Natural killer cell treated with Interleukin-12 subunit alpha and Interleukin-12 subunit beta and Interleukin-15 and Interleukin-18, amount 100 ng/mL, for 72 hours (primary cell): ENCODE measurements at regions not wholly inside any gene's neighbourhood (a gene's known extent, or its start where the extent isn't known, plus 50 kb on each side); places are given as distances from the start of the nearest gene placed in this dataset.
A peak's percentile ranks its signal among the peaks of the same experiment; 100 is the strongest.

Experiments
- ATAC-seq, 2 donors: fragments of 150-1000 bp; cut with Tn5 transposase in 1 of 2; sonication (Bioruptor Pico), chemical (Tn5 transposase) in 1 of 2; 2 replicates each; pipeline ENCODE4 v1.10.0; 2021
- DNase-seq: peaks from one replicate; pipeline ENCODE4 v3.0.0; 2022; ENCODE audit warnings: low spot score
- H3K27ac Mint-ChIP-seq, 2 donors: 1 replicate in 1 of 2; 2 replicates in 1 of 2; pipeline ENCODE4 v1.8.0; 2022; ENCODE audit warnings: mixed read lengths in 2 of 2, mild to moderate bottlenecking in 1 of 2, moderate library complexity in 1 of 2
- H3K27me3 Mint-ChIP-seq, 2 donors: 1 replicate in 1 of 2; 2 replicates in 1 of 2; pipeline ENCODE4 v1.8.0; 2022; ENCODE audit warnings: mixed read lengths in 2 of 2
- H3K36me3 Mint-ChIP-seq: one replicate; pipeline ENCODE4 v1.8.0; 2022; ENCODE audit warnings: mixed read lengths
- H3K4me1 Mint-ChIP-seq, 2 donors: 1 replicate in 1 of 2; 2 replicates in 1 of 2; pipeline ENCODE4 v1.8.0; 2022; ENCODE audit warnings: low read depth in 2 of 2, mixed read lengths in 2 of 2, mild to moderate bottlenecking in 1 of 2
- H3K4me3 Mint-ChIP-seq: one replicate; pipeline ENCODE4 v1.8.0; 2022; ENCODE audit warnings: mixed read lengths
- H3K9me3 Mint-ChIP-seq: 2 replicates; pipeline ENCODE4 v1.8.0; 2022; ENCODE audit warnings: mixed read lengths

DNA sequence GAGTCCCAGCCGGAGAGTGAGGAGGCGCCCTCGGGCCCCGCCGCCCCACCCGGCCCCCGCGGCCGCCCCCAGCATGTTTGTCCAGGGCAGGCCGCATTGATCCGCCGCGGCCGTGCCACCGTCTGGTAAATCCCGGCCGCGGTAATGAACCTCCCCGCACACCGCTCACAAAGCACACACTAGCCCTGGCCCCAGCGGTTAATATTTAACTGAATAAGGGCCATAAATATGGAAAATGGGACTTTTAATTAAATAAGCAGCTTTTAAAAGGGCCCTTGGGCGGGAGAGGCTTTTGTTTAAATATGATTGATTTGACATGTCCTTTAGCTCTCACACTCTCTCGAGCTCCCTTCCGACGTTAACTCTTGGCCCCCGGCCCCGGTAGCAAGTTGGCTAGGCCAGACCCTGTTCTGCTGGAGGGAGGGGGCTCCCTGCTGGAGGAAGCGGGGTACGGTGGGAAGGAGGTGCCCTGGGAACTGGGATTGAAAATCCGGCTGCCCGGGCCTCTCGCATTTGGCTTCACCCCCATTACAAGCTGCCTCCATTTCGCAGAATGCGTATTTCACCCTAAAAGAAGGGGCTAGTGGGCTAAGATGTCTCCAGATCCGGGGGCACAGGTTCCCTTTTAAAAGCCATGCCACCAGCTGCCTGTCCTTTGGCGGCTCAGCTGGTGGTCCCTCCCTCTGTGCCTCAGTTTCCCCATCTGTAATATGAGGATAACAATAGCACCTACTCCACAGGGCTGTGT is 199.8 kb downstream of the RBM19 start:
- H3K27me3 Mint-ChIP-seq: peaks cover 22 to 35% of the 10 kb centered on the region in 2 donors
- ATAC-seq (no peak), DNase-seq (no peak)
- H3K9me3 Mint-ChIP-seq: no peaks in the 10 kb centered on the region
- H3K4me1 Mint-ChIP-seq: peaks cover 0 to 3% of the 10 kb centered on the region in 2 donors
- H3K36me3 Mint-ChIP-seq: no peaks in the 10 kb centered on the region
- no peak overlapping the region for H3K27ac Mint-ChIP-seq
- no peak overlapping the region for H3K4me3 Mint-ChIP-seq

DNA sequence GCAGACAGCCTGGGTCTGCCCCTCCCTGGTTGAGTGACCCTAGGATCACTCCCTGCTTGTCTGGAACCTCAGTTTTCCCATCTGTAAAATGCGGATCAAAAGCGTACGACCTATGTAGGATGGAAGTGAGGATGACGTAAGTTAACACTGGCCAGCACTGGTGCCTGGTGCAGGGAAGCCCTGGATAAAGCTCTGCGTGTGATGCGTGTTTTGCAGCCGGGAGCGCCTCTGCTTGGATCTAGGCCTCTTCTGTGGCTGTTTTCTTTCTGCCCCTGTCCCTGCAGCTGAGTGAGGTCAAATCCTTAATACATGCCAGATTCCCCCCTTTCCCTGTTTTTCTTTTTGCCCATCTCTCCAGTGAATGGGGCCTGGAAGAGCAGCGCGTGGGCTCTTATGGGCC is 201.5 kb downstream of the RBM19 start:
- Mint-ChIP-seq H3K4me3 (no peak overlapping the region), H3K27me3 (peaks cover 22 to 35% of the 10 kb centered on the region in 2 donors), H3K4me1 (peaks cover 0 to 3% of the 10 kb centered on the region in 2 donors), H3K27ac (no peak overlapping the region), H3K36me3 (no peaks in the 10 kb centered on the region), H3K9me3 (no peaks in the 10 kb centered on the region)
- ATAC-seq (no peak), DNase-seq (no peak)

DNA sequence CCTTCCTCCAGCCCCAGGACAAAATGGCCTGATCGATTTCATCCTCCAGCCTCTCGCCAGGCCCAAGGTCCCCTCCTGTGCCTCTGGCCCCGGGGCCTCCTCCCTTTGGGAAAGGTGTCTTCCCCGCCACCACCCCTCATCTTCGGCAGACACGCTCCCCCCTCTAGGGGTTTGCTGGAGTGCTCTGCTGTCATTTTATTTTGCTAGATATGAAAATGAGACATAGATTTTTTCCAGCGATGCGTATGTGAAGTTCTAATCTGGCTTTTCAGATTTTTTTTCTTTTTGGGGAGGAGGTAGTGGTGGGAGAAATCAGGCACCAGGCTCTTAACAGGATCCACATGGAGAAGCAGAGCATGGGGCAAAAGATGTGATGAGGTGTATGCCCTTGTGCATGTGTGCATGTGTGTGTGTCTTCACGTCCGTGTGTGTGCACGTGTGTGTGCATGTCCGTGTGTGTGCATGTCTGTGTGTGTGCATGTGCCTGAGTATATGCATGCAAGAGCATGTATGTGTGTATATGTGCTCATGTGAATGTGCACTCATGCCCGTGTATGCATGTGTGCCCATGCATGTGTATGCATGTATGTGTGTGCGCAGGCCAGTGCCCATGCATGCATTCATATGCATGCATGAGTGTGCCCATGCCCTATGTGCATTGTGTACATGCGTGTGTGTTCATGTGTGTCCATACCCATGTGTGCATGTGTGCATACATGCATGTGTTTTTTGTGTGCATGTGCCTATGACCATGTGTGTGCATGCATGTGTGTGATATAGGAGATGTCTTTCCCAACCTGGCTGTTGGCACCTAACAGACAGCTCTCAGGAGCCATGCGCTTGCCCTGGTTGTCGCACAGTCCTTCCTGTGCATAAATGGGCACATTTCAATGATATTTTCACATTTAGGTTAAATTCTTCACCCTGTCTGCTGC is 203.0 kb downstream of the RBM19 start:
- no peaks in the 10 kb centered on the region for H3K9me3 Mint-ChIP-seq
- peaks cover 0 to 3% of the 10 kb centered on the region in 2 donors for H3K4me1 Mint-ChIP-seq
- H3K27ac Mint-ChIP-seq: no peak overlapping the region
- no peak overlapping the region for H3K4me3 Mint-ChIP-seq
- DNase-seq (no peak), ATAC-seq (no peak)
- H3K27me3 Mint-ChIP-seq: peaks cover 28 to 35% of the 10 kb centered on the region in 2 donors
- H3K36me3 Mint-ChIP-seq: no peaks in the 10 kb centered on the region

DNA sequence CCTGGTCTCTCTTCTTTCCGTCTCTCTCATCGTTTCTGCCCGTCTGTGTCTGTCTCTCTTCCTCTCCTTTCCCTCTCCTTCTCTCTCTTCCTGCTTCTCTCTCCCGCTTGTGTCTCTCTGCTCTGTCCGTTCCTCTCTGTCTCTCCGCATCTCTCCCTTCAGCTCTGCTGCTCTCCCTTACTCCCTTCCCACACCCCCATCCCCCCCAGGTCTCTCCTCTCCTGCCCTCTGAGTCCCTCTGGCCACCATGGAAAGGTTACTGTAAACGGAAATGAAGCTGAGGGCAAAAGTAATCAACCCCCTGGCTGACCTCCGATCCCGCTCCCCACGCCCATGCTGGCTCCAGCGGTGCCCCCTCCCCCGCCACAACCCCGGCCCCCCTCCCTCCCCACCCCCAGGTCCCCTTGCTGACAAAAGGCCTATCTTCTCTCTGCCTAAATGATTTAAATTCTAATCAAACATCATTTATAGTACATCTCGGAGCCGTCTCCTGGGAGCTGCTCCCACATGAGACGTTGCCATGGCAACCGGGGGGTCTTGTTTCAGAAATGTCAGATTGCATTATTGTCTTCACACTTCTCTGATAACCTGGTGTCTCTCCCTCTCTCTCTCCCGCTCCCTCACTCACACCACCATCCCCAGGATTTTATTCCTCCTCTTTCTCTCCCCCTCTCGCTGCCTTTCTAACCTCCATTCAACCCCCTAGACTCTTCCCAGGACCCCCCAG is 203.8 kb downstream of the RBM19 start:
- no peak overlapping the region for H3K4me3 Mint-ChIP-seq
- H3K27ac Mint-ChIP-seq: no peak overlapping the region
- H3K36me3 Mint-ChIP-seq: no peaks in the 10 kb centered on the region
- ATAC-seq: no peak
- DNase-seq: no peak
- H3K4me1 Mint-ChIP-seq: peaks cover 0 to 3% of the 10 kb centered on the region in 2 donors
- H3K27me3 Mint-ChIP-seq: peaks cover 27 to 29% of the 10 kb centered on the region in 2 donors
- H3K9me3 Mint-ChIP-seq: no peaks in the 10 kb centered on the region

DNA sequence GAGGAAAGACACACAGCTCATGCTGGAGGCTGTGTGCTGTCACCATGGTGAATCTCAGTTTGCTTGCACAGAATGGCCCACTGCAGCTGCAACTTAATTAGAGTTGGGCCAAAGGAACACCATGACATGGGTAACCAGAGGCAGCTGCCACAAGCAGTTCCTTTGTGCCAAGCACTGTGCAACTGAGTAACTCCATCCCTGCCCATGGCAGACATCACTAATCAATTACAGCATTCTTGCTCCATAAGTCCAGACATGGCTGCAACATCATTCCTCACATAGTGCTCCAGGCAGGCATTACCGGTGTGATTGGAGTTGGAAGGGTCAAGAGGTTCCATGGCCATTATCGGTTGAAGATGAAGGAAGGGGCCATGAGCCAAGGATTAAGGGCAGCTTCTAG is 207.0 kb downstream of the RBM19 start:
- Mint-ChIP-seq H3K36me3 (no peaks in the 10 kb centered on the region), H3K4me3 (no peak overlapping the region), H3K9me3 (no peaks in the 10 kb centered on the region), H3K27me3 (peaks cover 23 to 25% of the 10 kb centered on the region in 2 donors), H3K27ac (no peak overlapping the region), H3K4me1 (peaks cover 0 to 3% of the 10 kb centered on the region in 2 donors)
- DNase-seq (no peak), ATAC-seq (no peak)

DNA sequence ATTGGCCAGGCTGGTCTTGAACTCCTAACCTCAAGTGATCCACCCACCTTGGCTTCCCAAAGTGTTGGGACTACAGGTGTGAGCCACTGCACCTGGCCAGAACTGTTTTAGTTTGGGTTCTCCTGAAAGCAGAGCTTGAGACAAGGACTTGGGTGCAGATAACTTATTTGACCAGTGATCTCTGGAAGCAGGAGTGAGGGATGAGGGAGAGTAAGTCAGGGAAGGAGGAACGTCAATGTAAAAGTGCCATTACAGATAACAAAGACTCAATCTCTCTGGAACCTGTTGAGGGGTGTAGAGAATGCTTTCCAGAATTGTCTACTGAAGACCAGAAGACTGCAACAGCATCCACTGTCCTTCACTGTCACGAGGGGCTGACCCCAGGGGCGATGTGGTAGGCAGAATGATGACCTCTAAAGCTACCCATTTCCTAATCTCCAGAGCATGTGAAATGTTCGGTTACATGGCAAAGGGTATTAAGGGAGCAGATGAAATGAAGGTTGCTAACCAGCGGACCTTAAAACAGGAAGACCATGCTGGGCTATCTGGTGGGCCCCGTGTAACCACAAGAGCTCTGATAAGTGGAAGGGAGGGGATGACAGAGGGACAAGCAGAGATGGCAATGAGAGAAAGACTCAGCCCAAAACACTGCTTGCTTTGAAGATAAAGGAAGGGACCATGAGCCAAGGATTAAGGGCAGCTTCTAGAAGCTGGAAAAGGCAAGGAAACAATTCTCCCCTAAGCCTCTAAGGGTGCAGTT is 207.8 kb downstream of the RBM19 start:
- ATAC-seq: no peak
- Mint-ChIP-seq H3K36me3 (no peaks in the 10 kb centered on the region), H3K4me3 (no peak overlapping the region), H3K9me3 (no peaks in the 10 kb centered on the region), H3K4me1 (peaks cover 0 to 3% of the 10 kb centered on the region in 2 donors), H3K27me3 (peaks cover 27 to 29% of the 10 kb centered on the region in 2 donors), H3K27ac (no peak overlapping the region)
- no peak for DNase-seq

DNA sequence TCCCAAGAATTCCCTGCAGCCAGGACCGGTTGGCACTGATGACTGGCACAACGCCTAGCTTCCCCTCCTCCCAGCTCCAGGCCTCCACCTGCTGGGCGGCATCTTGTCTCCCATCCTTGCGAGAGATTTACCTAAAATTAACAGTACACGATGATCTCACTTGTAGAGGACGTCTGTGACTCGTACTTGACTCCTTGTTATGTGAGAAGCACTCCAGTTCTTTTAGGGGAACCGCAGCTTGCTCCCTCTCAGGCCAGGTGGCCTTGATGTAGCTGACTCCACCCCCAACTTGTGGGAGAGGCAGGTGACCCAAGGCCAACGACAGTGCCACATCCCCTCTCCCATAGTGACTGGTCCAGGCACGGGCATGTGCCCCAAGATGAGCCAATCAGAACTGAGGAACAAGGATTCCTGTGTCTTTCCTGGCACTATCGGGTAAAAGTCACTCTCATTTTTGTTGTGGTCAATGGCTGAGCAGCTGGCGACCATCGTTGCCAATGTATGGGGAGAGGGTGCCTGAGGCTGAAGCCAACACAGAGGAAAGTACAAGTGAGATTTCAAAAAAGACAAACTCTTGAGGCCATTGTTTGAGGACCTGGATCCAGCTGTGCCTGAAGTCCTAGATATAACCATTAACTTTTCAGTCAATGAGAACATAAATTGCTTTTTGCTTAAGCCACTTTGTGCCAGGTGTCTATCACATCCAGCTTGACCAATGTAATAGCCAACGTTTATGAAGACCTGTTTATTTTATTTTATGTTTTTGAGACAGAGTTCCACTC is 208.7 kb downstream of the RBM19 start:
- no peaks in the 10 kb centered on the region for H3K9me3 Mint-ChIP-seq
- DNase-seq (no peak), ATAC-seq (no peak)
- no peak overlapping the region for H3K27ac Mint-ChIP-seq
- H3K27me3 Mint-ChIP-seq: peaks cover 18 to 19% of the 10 kb centered on the region in 2 donors
- H3K4me3 Mint-ChIP-seq: no peak overlapping the region
- H3K36me3 Mint-ChIP-seq: no peaks in the 10 kb centered on the region
- H3K4me1 Mint-ChIP-seq: no peaks in the 10 kb centered on the region

DNA sequence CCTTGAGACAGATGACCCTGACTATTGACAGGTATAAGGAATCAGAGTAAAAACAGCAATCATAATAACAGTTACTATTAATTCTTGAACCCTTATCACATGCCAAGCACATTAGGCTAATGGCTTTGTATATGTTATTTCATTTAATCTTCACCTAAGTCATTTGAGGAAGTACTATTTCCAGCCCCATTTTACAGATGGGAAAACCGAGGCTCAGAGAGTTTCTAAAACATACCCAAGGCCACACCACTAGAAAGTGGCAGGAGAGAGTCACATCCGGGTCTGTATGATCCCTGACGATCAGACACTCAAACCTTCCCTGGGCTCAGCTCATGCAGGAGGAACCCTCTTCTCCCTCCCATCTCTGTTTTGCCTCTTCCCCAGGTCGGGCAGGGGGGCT is 209.5 kb downstream of the RBM19 start:
- Mint-ChIP-seq H3K27me3 (peaks cover 10 to 16% of the 10 kb centered on the region in 2 donors), H3K36me3 (no peaks in the 10 kb centered on the region), H3K27ac (no peak overlapping the region), H3K4me1 (no peaks in the 10 kb centered on the region), H3K9me3 (no peaks in the 10 kb centered on the region), H3K4me3 (no peak overlapping the region)
- ATAC-seq (no peak), DNase-seq (no peak)

DNA sequence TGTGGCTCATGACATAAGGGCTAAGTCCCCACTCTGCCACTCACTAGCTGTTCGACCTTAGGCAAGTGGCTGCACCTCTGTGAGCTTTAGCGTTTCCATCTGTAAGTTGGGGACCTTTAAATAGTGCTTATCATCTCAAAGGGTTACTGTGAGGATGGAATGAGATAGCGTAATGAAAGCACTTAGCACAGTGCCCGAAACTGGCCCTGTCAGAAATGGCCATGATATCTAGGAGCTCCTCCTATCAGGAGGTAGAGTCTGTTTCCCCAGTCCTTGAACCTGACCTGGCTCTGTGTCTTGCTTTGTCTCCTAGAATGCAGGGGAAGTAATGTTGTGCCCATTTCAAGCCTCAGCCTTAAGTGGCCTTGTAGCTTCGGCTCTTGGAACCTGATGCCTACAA is 211.0 kb downstream of the RBM19 start:
- Mint-ChIP-seq H3K4me3 (no peak overlapping the region), H3K4me1 (no peaks in the 10 kb centered on the region), H3K9me3 (no peaks in the 10 kb centered on the region), H3K36me3 (no peaks in the 10 kb centered on the region), H3K27ac (no peak overlapping the region), H3K27me3 (peaks cover 10 to 16% of the 10 kb centered on the region in 2 donors)
- ATAC-seq: peak in 1 of 2 donors; percentile 18
- no peak for DNase-seq

DNA sequence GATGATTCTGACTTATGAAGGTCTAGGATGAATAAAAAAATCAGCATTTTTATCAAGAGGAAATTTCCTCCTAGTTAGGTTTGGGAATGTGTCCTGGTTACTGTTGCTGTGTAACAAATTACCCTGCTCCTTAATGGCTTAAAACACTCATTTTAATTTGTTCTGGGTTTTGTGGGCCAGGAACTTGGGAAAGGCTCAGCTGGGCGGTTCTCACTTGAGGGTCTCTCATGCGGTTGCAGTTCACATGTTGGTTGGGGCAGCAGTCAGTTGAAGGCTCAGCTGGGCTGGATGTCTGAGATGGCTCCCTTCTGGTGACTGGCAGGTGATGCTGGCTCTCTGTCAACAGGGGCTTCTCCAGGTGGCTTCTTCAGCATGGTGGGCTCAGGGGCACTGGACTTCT is 214.6 kb downstream of the RBM19 start:
- H3K27me3 Mint-ChIP-seq: peaks cover 13 to 20% of the 10 kb centered on the region in 2 donors
- ATAC-seq (no peak), DNase-seq (no peak)
- no peak overlapping the region for H3K4me3 Mint-ChIP-seq
- H3K4me1 Mint-ChIP-seq: no peaks in the 10 kb centered on the region
- H3K9me3 Mint-ChIP-seq: no peaks in the 10 kb centered on the region
- no peaks in the 10 kb centered on the region for H3K36me3 Mint-ChIP-seq
- H3K27ac Mint-ChIP-seq: no peak overlapping the region

DNA sequence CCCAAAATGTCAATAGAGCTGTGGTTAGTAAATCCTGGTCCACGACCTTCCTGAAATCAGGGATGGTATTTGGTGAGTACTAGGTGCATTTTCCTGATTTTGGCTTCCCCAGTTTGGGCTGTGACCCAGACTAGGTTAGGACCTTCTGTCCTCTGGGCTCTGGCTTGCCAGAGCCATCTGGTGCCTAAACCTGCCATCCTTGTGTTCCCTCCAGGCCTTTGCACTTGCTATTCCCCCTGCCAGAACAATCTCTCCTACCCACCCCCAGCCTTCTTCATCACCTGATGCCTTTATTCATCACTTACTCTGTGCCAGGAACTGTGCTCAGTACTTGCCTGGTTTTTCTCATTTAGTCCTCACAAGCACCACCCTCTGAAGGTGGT is 216.7 kb downstream of the RBM19 start:
- DNase-seq: no peak
- no peaks in the 10 kb centered on the region for H3K36me3 Mint-ChIP-seq
- no peak overlapping the region for H3K4me3 Mint-ChIP-seq
- no peak for ATAC-seq
- peaks cover 19 to 38% of the 10 kb centered on the region in 2 donors for H3K27me3 Mint-ChIP-seq
- no peak overlapping the region for H3K27ac Mint-ChIP-seq
- H3K9me3 Mint-ChIP-seq: no peaks in the 10 kb centered on the region
- no peaks in the 10 kb centered on the region for H3K4me1 Mint-ChIP-seq

DNA sequence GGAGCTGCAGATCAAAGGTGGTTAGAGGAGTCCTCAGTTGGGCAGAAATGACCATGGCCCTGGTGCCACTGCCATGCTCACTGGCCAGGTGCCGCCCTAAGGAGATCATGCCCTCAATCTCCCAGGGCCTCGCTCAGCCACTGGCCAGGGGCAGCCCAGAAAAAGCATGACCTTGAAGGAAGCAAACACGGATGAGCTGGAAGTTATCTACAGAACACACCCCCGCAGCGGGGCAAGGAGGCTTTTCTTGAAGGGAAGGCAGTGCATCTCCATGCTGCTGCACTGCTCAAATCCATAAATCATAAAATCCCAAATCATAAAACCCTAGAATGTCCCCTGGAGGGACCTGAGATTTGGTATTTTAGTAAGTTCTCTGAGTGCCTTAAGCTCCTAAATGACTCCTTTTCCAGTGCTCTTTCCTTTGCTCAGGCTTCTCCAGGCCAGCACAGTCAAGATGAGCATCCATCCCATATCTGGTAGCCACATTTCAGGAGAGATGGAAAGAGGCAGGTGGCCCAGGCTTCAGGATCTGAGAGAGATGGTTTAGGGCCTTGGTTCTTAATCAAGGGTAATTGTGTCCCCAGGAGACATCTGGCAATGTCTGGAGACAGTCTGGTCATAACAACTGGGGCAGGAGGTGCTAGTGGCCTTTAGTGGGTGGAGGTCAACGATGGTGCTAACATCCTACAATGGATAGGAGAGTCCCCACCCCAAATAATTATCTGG is 217.3 kb downstream of the RBM19 start:
- DNase-seq (no peak), ATAC-seq (no peak)

More for the DNA sequence above, 217.3 kb downstream of the RBM19 start:
- Mint-ChIP-seq H3K4me1 (no peaks in the 10 kb centered on the region), H3K27ac (no peak overlapping the region), H3K4me3 (no peak overlapping the region), H3K27me3 (peaks cover 14 to 35% of the 10 kb centered on the region in 2 donors), H3K9me3 (no peaks in the 10 kb centered on the region), H3K36me3 (no peaks in the 10 kb centered on the region)
